Liver (tissue), 3 donors: ENCODE measurements at regions not wholly inside any gene's neighbourhood (a gene's known extent, or its start where the extent isn't known, plus 50 kb on each side); places are given as distances from the start of the nearest gene placed in this dataset.

Experiments used
- ATF3 ChIP-seq: IDR thresholded peaks from 2 replicates; pipeline ENCODE4 v1.6.1; 2016; ENCODE audit warnings: antibody characterized with exemption
- GABPA ChIP-seq, 2 donors: IDR thresholded peaks in 1 of 2; conservative IDR thresholded peaks in 1 of 2; 2 replicates each; pipeline ENCODE4 v1.6.1; 2016; ENCODE audit warnings: antibody characterized with exemption in 2 of 2, mild to moderate bottlenecking in 1 of 2, moderate library complexity in 1 of 2
- HNF4A ChIP-seq, 2 donors: conservative IDR thresholded peaks; 2 replicates each; pipeline ENCODE4 v1.6.1; 2016; ENCODE audit warnings: antibody characterized with exemption in 2 of 2, mild to moderate bottlenecking in 2 of 2
- HNF4G ChIP-seq: IDR thresholded peaks from 2 replicates; pipeline ENCODE4 v1.6.1; 2016; ENCODE audit warnings: antibody characterized with exemption
- JUND ChIP-seq, 2 donors: IDR thresholded peaks; 2 replicates each; pipeline ENCODE4 v1.6.1; 2016; ENCODE audit warnings: antibody characterized with exemption in 2 of 2
- RAD21 ChIP-seq, 2 donors: IDR thresholded peaks; 2 replicates each; pipeline ENCODE4 v1.6.1; 2016; ENCODE audit warnings: antibody characterized with exemption in 2 of 2, mild to moderate bottlenecking in 2 of 2
- RXRA ChIP-seq, 2 donors: IDR thresholded peaks; 2 replicates each; pipeline ENCODE4 v1.6.1; 2017 to 2018; ENCODE audit warnings: antibody characterized with exemption in 2 of 2, mild to moderate bottlenecking in 1 of 2
- TAF1 ChIP-seq: conservative IDR thresholded peaks from 2 replicates; pipeline ENCODE4 v1.6.1; 2016; ENCODE audit warnings: antibody characterized with exemption, mild to moderate bottlenecking
- TF ChIP-seq, protein P1 (sequence below): fragments of 150-350 bp; IDR thresholded peaks from 2 replicates; pipeline ENCODE4 v1.5.1; 2017; ENCODE audit warnings: improper control_type of control experiment, low read depth, low read length; ENCODE audit not compliant: missing input control
- TF ChIP-seq, protein P2 (sequence below): IDR thresholded peaks from 2 replicates; pipeline ENCODE4 v1.6.1; 2016; ENCODE audit warnings: antibody characterized with exemption
- TF ChIP-seq, protein P3 (sequence below): IDR thresholded peaks from 2 replicates; pipeline ENCODE4 v1.6.1; 2016; ENCODE audit warnings: antibody characterized with exemption, mild to moderate bottlenecking
- donor health status: healthy.
- donor health status: healthy.

GRCh38 chr19:28889941-28890670, 322.8 kb downstream of the UQCRFS1 start:
- TF ChIP-seq JUND (IDR thresholded peaks at IDR 0.05) (no peak), GABPA (IDR thresholded peaks at IDR 0.05 in 1 of 2, conservative IDR thresholded peaks at IDR 0.05 in 1 of 2) (no peak), RXRA (IDR thresholded peaks at IDR 0.05) (no peak), HNF4A (conservative IDR thresholded peaks at IDR 0.05) (no peak), TAF1 (no peak), ATF3 (no peak), RAD21 (IDR thresholded peaks at IDR 0.05) (no peak), HNF4G (no peak)
- TF ChIP-seq, protein P1, sequence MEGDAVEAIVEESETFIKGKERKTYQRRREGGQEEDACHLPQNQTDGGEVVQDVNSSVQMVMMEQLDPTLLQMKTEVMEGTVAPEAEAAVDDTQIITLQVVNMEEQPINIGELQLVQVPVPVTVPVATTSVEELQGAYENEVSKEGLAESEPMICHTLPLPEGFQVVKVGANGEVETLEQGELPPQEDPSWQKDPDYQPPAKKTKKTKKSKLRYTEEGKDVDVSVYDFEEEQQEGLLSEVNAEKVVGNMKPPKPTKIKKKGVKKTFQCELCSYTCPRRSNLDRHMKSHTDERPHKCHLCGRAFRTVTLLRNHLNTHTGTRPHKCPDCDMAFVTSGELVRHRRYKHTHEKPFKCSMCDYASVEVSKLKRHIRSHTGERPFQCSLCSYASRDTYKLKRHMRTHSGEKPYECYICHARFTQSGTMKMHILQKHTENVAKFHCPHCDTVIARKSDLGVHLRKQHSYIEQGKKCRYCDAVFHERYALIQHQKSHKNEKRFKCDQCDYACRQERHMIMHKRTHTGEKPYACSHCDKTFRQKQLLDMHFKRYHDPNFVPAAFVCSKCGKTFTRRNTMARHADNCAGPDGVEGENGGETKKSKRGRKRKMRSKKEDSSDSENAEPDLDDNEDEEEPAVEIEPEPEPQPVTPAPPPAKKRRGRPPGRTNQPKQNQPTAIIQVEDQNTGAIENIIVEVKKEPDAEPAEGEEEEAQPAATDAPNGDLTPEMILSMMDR: no peak
- TF ChIP-seq, protein P2, sequence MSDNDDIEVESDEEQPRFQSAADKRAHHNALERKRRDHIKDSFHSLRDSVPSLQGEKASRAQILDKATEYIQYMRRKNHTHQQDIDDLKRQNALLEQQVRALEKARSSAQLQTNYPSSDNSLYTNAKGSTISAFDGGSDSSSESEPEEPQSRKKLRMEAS: no peak
- TF ChIP-seq, protein P3, sequence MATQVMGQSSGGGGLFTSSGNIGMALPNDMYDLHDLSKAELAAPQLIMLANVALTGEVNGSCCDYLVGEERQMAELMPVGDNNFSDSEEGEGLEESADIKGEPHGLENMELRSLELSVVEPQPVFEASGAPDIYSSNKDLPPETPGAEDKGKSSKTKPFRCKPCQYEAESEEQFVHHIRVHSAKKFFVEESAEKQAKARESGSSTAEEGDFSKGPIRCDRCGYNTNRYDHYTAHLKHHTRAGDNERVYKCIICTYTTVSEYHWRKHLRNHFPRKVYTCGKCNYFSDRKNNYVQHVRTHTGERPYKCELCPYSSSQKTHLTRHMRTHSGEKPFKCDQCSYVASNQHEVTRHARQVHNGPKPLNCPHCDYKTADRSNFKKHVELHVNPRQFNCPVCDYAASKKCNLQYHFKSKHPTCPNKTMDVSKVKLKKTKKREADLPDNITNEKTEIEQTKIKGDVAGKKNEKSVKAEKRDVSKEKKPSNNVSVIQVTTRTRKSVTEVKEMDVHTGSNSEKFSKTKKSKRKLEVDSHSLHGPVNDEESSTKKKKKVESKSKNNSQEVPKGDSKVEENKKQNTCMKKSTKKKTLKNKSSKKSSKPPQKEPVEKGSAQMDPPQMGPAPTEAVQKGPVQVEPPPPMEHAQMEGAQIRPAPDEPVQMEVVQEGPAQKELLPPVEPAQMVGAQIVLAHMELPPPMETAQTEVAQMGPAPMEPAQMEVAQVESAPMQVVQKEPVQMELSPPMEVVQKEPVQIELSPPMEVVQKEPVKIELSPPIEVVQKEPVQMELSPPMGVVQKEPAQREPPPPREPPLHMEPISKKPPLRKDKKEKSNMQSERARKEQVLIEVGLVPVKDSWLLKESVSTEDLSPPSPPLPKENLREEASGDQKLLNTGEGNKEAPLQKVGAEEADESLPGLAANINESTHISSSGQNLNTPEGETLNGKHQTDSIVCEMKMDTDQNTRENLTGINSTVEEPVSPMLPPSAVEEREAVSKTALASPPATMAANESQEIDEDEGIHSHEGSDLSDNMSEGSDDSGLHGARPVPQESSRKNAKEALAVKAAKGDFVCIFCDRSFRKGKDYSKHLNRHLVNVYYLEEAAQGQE: no peak
